HTR-8/SVneo (cell line): ENCODE measurements at regions not wholly inside any gene's neighbourhood (a gene's known extent, or its start where the extent isn't known, plus 50 kb on each side); places are given as distances from the start of the nearest gene placed in this dataset.

Experiments used
- DNase-seq: peaks from one replicate; pipeline ENCODE4 v3.0.0; 2011; ENCODE audit warnings: low spot score, mixed read lengths; ENCODE audit not compliant: insufficient read length
- FAIRE-seq: peaks from 2 replicates; lab custom pipeline; 2011; peaks lifted over from hg19 to GRCh38; lab: Jason Lieb, UNC

DNA sequence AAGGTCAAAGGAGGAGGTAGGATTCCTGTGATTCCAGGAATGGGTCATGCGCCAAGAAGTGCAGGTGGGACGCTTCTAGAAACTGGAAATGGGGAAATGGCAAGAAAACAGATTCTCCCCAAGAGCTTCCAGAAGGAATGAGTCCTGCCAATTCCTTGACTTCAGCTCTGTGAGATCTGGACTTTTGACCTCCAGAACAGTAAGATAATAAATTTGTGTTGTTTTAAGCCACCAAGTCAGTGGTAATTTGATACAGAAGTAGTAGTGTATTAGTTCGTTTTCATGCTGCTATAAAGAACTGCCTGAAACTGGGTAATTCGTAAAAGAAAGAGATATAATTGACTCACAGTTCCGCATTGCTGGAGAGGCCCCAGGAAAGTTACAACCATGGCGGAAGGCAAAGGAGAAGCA lies 178.6 kb upstream of the GALNT17 start:
- FAIRE-seq = no peak
- DNase-seq = no peak

DNA sequence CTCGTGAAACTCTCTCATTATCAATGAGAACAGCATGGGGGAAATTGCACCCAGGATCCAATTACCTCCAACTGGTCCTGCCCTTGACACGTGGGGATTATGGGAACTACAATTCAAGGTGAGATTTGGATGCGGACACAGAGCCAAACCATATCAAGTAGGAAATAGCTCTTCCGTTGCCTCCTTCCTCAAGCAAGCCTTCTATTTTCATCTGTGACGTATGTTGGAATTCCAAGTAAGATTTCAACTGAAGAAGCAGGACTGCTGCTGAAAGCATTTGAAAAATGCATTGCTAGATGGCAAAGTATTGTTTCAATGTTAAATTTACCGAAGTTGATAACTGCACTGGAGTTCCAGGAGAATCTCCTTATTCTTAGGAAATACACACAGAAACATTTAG lies 178.1 kb upstream of the GALNT17 start:
- FAIRE-seq (no peak), DNase-seq (no peak)

DNA sequence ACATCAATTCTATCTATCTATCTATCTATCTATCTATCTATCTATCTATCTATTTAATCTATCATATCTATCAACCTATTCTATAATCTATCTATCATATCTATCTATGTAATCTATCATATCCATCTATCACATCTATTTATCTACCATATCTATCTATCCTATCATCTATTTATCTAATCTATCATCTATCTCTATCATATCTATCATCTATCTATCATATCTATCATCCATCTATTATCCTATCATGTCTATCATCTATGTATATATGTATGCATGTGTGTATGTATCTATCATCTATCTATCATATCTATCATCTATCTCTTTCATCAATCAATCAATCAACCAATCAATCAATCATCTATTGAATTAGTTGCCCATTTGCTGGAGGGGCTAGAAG lies 159.3 kb upstream of the GALNT17 start:
- FAIRE-seq = no peak

DNA sequence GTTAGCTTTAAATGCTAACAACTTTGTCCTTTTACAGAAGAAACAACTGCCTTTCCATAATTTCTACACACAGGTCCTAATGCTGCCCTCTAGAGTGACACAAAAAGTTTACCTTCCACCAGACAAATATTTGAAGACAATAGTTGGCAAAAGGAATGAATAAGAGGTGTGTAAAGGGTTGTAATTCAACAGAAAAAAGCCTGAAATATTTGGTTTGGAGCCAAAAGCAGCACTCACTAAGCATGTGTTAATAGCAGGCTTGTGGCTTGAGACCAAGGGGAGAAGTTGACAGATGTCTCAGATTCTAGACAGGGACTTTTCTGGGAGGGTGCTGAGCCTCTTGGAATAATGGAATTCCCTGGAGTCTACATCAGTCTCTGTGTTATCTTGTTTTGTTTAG lies 156.2 kb upstream of the GALNT17 start:
- DNase-seq (no peak), FAIRE-seq (no peak)

More for the DNA sequence above, 159.3 kb upstream of the GALNT17 start:
- no peak for DNase-seq

DNA sequence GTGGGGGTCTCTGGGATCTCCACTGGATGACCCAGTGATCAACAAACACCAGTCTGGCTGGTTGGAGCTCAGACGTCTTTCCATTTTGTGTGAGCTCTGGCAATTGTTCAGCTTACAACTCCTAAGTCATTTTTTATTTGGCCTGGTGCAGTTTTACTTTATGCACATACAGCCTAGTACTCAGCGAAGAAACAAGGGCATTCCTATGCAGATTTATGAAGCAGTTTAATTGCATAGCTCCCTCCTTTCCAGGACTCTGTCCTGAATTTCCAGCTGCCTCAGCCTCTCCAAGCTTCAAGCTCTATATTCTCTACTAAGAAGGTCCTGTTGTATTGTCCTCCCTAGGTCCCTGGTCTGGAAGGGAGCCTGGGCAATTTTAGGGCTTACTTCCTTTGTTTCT lies 145.6 kb upstream of the GALNT17 start:
- no peak for FAIRE-seq
- no peak for DNase-seq

DNA sequence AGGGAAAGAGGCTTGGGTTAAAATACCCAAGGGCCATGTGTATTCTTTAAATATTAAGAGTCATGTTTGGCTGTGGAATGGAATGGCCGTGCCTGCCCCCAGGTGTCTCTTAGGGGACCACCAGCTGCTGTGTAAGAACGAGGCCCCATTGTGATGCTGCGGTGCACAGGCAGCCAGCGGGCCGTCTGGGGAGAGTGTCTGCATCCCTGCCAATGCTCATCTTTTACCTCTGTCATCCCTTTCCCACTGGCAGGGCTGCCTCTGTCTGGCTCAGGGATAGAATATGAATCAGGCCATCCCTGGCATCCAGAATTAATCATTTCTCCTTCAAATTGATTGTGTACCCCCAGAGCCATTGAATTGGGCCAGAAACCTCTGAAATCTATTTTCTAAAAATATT lies 137.8 kb upstream of the GALNT17 start:
- no peak for DNase-seq
- no peak for FAIRE-seq

DNA sequence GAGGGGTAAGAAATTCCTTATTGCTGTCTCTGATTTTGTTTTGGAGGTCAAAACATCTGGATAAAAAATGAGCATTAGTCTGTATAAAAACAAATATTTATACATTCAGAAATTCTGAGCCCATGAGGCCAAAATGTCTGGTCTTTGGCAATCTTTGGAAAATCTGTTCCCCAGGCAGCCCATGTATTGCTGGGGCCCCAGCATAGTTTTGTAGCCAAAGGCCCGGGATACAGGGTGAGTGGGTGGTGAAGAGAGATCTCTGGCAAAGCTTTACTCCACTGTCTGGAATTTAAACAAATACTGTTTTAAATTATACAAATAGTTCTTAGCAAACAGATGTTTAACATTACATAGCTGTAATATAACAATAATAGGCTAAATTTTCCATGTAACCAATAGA lies 134.7 kb upstream of the GALNT17 start:
- FAIRE-seq (no peak), DNase-seq (no peak)

DNA sequence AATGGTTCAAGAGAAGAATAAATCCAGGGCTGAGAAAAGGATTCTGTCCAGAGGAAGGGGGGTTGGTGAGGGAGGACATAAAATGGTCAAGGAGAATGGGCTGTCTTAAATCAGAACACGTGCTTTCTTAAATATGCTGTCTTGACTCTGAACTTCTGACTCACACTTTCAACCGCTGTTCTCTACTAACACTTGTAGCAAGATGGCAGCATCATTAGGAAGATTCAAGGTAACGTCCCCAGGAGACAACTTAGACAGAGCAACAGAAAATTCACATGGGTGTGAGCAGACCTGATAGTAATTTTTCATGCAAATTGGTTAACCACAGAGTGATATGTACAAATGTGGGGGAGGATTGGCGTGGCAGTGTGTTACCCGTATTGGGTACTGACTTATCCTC lies 126.8 kb upstream of the GALNT17 start:
- FAIRE-seq (no peak), DNase-seq (no peak)

DNA sequence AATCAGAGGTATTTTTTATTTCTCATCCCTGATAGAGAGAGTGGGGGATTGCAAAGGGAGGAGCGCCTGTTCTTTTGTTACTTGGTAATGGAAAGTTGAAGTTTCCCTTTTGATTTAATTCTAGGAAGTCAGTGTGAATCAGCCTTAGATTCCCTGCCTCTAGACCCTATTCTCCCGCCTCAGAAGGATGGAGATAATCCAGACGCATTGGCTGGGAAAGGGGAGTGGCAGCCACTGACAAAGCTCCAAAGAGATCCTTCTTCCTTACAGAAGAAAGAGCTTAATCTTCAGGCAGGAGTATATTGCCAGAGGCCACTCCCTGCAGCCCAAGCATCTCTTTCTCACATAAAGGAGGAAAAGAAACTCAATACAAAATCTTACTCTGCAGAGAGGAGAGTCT lies 122.3 kb upstream of the GALNT17 start:
- no peak for DNase-seq
- FAIRE-seq = no peak

DNA sequence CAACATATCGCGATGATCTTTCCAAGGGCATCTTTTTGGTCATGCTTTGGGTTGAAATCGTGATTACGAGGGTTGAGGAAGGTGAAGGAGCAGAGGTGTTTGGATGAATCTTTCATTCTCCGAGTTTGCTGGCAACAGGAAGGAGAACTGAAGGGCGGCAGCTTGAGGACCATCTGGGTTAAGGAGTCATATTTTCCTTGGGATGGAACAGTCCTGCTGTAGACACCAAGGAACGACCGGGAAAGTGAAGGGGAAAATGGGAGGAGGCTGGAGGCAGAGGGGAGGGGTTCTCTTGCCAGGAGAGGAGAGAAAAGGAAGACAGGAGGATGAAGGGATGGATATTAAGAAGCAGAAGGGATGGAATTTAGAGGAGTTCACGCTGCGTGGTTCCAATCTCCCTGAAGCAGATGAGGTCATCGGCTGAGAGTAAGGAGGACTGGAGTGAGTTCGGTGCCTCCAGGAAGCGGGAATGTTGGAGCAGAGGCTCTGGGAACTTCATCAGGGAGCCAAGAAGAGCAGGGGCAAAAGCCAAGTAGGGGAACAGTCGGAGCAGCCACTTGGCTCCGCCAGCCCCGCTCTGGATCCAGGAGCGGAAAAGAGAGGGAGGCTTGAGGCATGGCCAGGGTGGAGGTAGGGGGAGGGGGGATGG lies 116.6 kb upstream of the GALNT17 start:
- no peak for FAIRE-seq
- no peak for DNase-seq

DNA sequence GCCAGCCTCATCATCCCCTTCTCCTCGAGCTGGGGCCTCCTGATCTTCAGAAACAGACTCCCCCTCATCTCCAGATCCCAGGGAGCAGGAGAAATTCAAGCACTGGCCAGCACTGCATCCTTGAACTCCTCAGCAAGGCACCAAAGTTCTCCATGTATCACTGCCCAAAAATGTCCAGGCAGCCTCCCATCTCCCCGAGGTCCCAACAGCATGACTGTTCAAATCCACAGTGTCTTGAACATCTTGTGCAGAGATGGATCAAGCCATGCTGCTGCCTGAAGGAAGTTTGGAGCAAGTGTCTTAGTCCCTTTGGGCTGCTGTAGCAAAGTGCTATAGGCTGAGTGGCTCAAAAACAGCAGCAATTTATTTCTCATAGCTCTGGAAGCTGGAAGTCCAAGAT lies 115.5 kb upstream of the GALNT17 start:
- no peak for DNase-seq
- FAIRE-seq = no peak

DNA sequence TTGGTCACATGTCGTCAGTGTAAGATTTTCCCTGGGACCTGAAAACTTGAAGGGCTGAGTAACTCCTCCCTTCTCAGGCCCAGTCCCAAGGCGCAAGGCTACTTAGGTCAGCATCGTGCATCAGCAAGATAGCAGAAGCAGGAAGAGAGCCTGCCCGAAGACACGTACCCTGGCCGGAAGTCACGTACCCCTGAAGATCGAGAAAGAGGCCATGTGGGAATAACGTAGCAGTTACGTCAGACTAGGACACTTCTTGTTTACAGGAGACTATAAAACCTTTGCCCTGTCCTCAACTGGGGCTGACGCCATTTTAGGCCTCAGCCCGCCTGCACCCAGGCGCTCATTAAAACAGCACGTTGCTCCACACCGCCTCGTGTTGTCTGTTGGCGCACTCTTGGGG lies 114.3 kb upstream of the GALNT17 start:
- FAIRE-seq (no peak), DNase-seq (no peak)

DNA sequence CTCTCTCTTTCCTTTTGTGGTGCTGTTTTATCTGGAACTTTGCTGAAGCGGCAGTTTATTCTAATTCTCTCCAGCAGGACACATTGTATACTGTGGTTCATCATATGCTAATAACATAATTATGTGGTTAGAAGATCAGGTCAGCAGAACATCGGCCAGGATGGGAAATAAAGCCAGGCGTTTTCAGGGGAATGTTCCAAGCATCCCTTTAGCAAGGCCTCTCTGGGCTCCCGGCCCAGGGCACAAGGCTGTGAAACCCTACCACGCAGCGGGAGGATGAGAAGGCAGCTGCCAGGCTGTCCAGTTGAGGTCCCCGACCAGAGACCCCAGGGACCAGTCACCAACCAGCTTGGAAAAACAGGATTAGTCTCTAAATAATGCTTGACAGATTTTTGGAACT lies 112.2 kb upstream of the GALNT17 start:
- no peak for DNase-seq

DNA sequence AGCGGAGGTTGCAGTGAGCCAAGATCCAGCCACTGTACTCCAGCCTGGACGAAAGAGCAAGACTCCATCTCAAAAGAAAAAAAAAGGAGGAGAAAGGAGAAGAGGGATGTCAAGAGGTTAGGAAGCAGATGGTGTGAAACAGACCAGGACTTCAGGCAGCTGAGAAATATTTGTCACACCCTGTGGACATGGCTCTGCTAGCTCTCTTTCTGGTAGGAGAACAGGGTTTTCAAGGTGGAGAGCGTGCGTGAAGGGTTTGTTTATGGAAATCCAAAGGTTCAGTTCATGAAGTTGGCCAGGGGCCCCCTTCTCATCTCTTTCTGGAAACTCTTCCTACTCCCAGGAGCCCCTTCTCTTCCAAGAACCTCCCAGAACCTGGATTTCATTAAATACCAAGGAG lies 110.8 kb upstream of the GALNT17 start:
- FAIRE-seq = no peak
- no peak for DNase-seq

More for the DNA sequence above, 112.2 kb upstream of the GALNT17 start:
- FAIRE-seq = no peak

DNA sequence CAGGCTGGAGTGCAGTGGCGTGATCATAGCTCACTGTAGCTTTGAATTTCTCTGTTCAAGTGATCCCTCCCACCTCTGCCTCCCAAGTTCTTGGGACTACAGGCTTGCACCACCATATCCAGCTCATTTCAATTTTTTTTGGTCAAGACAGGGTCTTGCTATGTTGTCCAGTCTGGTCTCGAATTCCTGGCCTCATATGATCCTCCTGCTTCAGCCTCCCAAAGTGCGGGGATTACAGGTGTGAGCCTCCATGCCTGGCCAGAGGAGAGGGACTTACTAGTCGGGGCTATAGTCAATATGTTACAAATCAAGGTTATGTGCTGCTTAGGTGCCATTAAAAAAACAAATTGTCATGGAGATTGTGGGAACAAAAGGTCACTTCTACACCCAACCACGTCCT lies 105.3 kb upstream of the GALNT17 start:
- no peak for FAIRE-seq

DNA sequence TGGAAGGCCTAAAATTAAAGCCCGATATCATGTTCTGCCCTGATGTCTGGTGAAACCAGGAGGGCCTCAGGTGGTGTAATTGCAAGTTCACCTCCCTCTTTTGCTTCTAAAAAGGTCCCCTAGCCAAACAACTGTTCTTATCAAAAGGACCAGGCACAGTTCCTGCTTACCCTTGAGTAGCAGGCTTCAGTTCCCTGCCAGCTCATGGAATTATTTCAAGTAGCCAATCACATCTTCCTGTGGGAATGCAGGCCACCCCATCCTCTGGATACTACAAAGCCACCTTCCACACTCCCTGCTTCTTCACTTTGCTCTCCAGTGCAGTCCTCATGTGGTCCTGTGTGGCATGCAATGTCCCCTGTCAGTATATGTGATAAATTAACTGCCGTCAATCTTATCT lies 97.7 kb upstream of the GALNT17 start:
- FAIRE-seq (no peak), DNase-seq (no peak)

More for the DNA sequence above, 105.3 kb upstream of the GALNT17 start:
- no peak for DNase-seq

DNA sequence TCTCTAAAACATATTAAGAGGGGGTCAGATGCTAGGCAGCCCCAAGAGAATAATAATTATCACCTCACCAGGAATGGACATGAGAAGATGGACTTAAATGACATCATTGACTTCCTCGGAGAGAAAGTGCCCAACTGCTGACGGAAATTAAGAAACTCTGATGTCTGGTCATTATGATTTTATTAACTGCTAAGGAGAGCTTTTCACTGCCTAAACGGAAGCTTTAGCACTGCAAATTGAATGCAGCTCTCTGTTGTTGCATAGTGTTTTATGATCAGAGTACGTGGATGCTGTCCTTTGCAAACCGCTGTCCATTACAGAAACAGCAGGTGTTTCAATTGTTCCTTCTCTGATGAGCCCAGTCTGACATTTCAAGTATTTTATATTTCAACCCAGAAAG lies 89.4 kb upstream of the GALNT17 start:
- no peak for FAIRE-seq
- DNase-seq = no peak

DNA sequence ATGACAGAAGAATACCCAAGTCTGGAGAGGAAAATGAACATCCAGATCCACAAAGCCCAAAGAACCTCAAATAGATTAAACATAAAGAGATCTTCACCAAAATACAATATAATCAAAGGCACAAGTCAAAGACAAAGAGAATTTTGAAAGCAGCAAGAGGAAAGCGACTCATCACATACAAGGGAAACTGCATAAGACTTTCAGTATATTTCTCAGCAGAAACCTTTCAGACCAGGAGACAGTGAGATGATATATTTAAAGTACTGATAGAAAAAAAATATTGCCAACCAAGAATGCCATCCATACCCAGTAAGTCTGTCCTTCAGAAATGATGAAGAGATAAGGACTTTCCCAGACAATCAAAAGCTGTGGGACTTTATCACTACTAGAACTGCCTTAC lies 81.5 kb upstream of the GALNT17 start:
- no peak for FAIRE-seq

DNA sequence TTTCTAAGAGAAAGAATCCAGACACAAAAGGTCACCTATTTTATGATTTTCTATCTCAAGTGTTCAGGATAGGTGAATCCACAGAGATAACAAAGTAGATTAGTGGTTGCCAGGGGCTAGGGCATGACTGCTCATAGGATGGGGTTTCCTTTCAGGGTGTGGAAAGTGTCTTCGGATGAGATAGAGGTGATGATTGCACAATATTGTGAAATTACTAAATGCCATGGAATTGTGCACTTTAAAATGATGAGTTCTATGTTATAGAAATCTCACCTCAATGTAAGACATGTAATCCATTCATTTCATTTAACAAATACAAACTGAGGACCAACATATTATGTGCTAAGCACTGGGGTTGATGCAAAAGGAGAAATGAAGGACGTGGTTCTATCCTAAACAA lies 76.4 kb upstream of the GALNT17 start:
- FAIRE-seq (no peak), DNase-seq (no peak)

More for the DNA sequence above, 81.5 kb upstream of the GALNT17 start:
- no peak for DNase-seq

DNA sequence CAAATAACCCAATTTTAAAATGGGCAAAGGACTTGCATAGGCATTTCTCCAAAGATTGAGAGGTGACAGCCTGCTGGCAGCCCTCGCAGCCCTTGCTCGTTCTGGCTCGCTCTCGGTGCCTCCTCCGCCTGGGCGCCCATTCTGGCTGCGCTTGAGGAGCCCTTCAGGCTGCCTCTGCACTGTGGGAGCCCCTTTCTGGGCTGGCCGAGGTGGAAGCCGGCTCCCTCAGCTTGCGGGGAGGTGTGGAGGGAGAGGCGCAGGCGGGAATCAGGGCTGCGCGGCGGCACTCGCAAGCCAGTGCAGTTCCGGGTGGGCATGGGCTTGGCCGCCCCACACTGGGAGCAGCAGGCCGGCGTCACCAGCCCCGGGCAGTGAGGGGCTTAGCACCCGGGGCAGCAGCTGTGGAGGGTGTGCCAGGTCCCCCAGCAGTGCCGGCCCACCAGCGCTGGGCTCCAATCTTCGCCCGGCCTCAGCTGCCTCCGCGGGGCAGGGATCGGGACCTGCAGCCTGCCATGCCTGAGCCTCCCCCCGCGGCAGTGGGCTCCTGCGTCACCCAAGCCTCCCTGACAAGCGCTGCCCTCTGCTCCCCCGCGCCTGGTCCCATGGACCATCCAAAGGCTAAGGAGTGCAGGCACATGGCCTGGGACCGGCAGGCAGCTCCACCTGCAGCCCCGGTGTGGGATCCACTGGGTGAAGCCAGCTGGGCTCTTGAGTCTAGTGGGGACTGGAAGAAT lies 54.0 kb upstream of the GALNT17 start:
- FAIRE-seq (no peak), DNase-seq (no peak)
